Keratinocyte (primary cell): ENCODE measurements at regions not wholly inside any gene's neighbourhood (a gene's known extent, or its start where the extent isn't known, plus 50 kb on each side); places are given as distances from the start of the nearest gene placed in this dataset.
"Not testable (repeated sequence)": the region's sequence is repeated elsewhere in the genome, so short reads cannot be mapped to it uniquely, and the experiment has no call there.

ENCODE experiments used
- DNase-seq: peaks from one replicate; pipeline ENCODE4 v3.0.0-alpha.2; 2011; ENCODE audit warnings: low read depth, missing footprints, low spot score
- FAIRE-seq: peaks from 2 replicates; lab custom pipeline; 2011; peaks lifted over from hg19 to GRCh38; lab: Jason Lieb, UNC
- H2AFZ ChIP-seq: 2 replicates; pipeline ENCODE4 v1.6.0; 2012; ENCODE audit warnings: low read length, control low read depth, inconsistent platforms; ENCODE audit not compliant: control insufficient read depth
- H3K27ac ChIP-seq: 2 replicates; pipeline ENCODE4 v1.5.1; 2011; ENCODE audit warnings: low read length; ENCODE audit not compliant: control insufficient read depth, insufficient read depth
- H3K27me3 ChIP-seq: 3 replicates; pipeline ENCODE4 v1.6.0; 2011; ENCODE audit warnings: low read length; ENCODE audit not compliant: control insufficient read depth, insufficient read depth; ENCODE audit errors: extremely low read depth
- H3K36me3 ChIP-seq, 2 experiments: 2 replicates in 1 of 2; 3 replicates in 1 of 2; pipeline ENCODE4 v1.5.1; 2011; ENCODE audit warnings: low read length in 2 of 2, mild to moderate bottlenecking in 1 of 2; ENCODE audit not compliant: control insufficient read depth in 2 of 2, insufficient read depth in 2 of 2; ENCODE audit errors: extremely low read depth in 1 of 2
- H3K4me1 ChIP-seq: 3 replicates; pipeline ENCODE4 v1.5.1; 2011; ENCODE audit warnings: low read length; ENCODE audit not compliant: control insufficient read depth, insufficient read depth; ENCODE audit errors: extremely low read depth
- H3K4me2 ChIP-seq: 3 replicates; pipeline ENCODE4 v1.6.0; 2011; ENCODE audit warnings: low read depth, low read length; ENCODE audit not compliant: control insufficient read depth, insufficient read depth; ENCODE audit errors: extremely low read depth
- H3K4me3 ChIP-seq, 3 experiments: fragments of 200-600 bp in 1 of 3; sonication (generic) in 1 of 3; 2 replicates in 2 of 3; 3 replicates in 1 of 3; pipeline ENCODE4 v1.5.1; 2011 to 2016; ENCODE audit warnings: low read length in 3 of 3, mild to moderate bottlenecking in 3 of 3, control low read depth in 2 of 3, inconsistent platforms in 1 of 3, low read depth in 1 of 3, mixed read lengths in 1 of 3, mixed run types in 1 of 3, moderate library complexity in 1 of 3; ENCODE audit not compliant: control insufficient read depth in 2 of 3, insufficient read depth in 2 of 3; ENCODE audit errors: extremely low read depth in 1 of 3
- H3K79me2 ChIP-seq: 2 replicates; pipeline ENCODE4 v1.6.0; 2012; ENCODE audit warnings: low read length; ENCODE audit not compliant: control insufficient read depth, insufficient read depth
- H3K9ac ChIP-seq: 3 replicates; pipeline ENCODE4 v1.6.0; 2011; ENCODE audit warnings: low read length; ENCODE audit not compliant: control insufficient read depth, insufficient read depth; ENCODE audit errors: extremely low read depth
- H3K9me1 ChIP-seq: 3 replicates; pipeline ENCODE4 v1.6.0; 2011; ENCODE audit warnings: low read length; ENCODE audit not compliant: control insufficient read depth, insufficient read depth; ENCODE audit errors: extremely low read depth
- H3K9me3 ChIP-seq: 2 replicates; pipeline ENCODE4 v1.5.1; 2012; ENCODE audit warnings: low read depth, low read length; ENCODE audit not compliant: control insufficient read depth
- H4K20me1 ChIP-seq: 3 replicates; pipeline ENCODE4 v1.6.0; 2011; ENCODE audit warnings: low read length; ENCODE audit not compliant: control insufficient read depth, insufficient read depth; ENCODE audit errors: extremely low read depth
- EZH2 ChIP-seq: IDR thresholded peaks from one replicate; pipeline ENCODE4 v1.6.1; 2012; ENCODE audit warnings: inconsistent platforms, mild to moderate bottlenecking, low read length, moderate library complexity
- dilution Hi-C: fragments of 300-500 bp; cut with MboI; formaldehyde crosslinking; loops from one replicate; pipeline ENCODE4 v1.7.0; 2020; ENCODE audit warnings: low sequenced_read_pairs; ENCODE audit not compliant: extremely low pct_ligation_motif_present
- TF ChIP-seq, protein P1 (sequence below), 3 experiments: IDR thresholded peaks in 1 of 3; conservative IDR thresholded peaks in 1 of 3; optimal IDR thresholded peaks in 1 of 3; 2 replicates in 2 of 3; 3 replicates in 1 of 3; pipeline versions ENCODE3 to v1.5.1; 2011; ENCODE audit warnings: low read length in 3 of 3, mild to moderate bottlenecking in 3 of 3, moderate library complexity in 2 of 3, control low read depth in 1 of 3, inconsistent platforms in 1 of 3; ENCODE audit not compliant: insufficient read depth in 2 of 3; ENCODE audit errors: extremely low read depth in 1 of 3

GRCh38 chr3:178947738-178948137, 123.9 kb downstream of the ZMAT3 start:
- DNase-seq (no peak), FAIRE-seq (no peak)
- H2AFZ ChIP-seq: no peak overlapping the region
- peaks cover 10% of the 10 kb centered on the region for H3K4me1 ChIP-seq
- no peak overlapping the region for H3K27ac ChIP-seq
- H3K4me3 ChIP-seq: no peak overlapping the region
- H3K36me3 ChIP-seq: no peaks in the 10 kb centered on the region
- H3K9me1 ChIP-seq: no peaks in the 10 kb centered on the region
- no peak overlapping the region for H3K4me2 ChIP-seq
- H3K9me3 ChIP-seq: no peaks in the 10 kb centered on the region
- no peaks in the 10 kb centered on the region for H4K20me1 ChIP-seq
- no peak overlapping the region for H3K9ac ChIP-seq
- dilution Hi-C loops: no loop called here
- no peak for TF ChIP-seq EZH2
- TF ChIP-seq, protein P1, sequence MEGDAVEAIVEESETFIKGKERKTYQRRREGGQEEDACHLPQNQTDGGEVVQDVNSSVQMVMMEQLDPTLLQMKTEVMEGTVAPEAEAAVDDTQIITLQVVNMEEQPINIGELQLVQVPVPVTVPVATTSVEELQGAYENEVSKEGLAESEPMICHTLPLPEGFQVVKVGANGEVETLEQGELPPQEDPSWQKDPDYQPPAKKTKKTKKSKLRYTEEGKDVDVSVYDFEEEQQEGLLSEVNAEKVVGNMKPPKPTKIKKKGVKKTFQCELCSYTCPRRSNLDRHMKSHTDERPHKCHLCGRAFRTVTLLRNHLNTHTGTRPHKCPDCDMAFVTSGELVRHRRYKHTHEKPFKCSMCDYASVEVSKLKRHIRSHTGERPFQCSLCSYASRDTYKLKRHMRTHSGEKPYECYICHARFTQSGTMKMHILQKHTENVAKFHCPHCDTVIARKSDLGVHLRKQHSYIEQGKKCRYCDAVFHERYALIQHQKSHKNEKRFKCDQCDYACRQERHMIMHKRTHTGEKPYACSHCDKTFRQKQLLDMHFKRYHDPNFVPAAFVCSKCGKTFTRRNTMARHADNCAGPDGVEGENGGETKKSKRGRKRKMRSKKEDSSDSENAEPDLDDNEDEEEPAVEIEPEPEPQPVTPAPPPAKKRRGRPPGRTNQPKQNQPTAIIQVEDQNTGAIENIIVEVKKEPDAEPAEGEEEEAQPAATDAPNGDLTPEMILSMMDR (optimal IDR thresholded peaks at IDR 0.05 in 1 of 3, IDR thresholded peaks at IDR 0.05 in 1 of 3, conservative IDR thresholded peaks at IDR 0.05 in 1 of 3; ENCODE audit: extremely low read depth in 1 of 3, insufficient read depth in 2 of 3, low read length in 3 of 3): no peak
- no peaks in the 10 kb centered on the region for H3K27me3 ChIP-seq
- no peaks in the 10 kb centered on the region for H3K79me2 ChIP-seq

DNA sequence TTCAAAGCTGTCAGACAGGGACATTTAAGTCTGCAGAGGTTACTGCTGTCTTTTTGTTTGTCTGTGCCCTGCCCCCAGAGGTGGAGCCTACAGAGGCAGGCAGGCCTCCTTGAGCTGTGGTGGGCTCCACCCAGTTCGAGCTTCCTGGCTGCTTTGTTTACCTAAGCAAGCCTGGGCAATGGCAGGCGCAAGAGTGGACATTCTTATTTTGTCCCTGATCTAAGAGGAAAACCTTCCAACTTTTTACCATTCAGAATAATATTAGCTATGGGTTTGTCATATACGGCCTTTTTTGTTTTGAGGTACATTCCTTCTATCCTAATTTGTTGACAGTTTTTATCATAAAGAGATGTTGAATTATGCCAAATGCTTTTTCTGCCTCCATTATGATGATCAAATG, 129.3 kb downstream of the ZMAT3 start:
- H3K79me2 ChIP-seq, H3K9me1 ChIP-seq, H3K36me3 ChIP-seq, H4K20me1 ChIP-seq, H3K27ac ChIP-seq, H3K9ac ChIP-seq, H3K4me2 ChIP-seq, H3K4me3 ChIP-seq, FAIRE-seq, H3K27me3 ChIP-seq, DNase-seq, H3K9me3 ChIP-seq, dilution Hi-C loops, H3K4me1 ChIP-seq: not testable (repeated sequence)
- H2AFZ ChIP-seq: peak overlapping the region; percentile 19

- FAIRE-seq (no peak), DNase-seq (no peak)
- Histone ChIP-seq H3K9me3 (peaks cover 2% of the 10 kb centered on the region), H3K9me1 (no peaks in the 10 kb centered on the region), H3K36me3 (no peaks in the 10 kb centered on the region), H3K4me2 (no peak overlapping the region), H3K79me2 (no peaks in the 10 kb centered on the region), H3K9ac (no peak overlapping the region), H2AFZ (no peak overlapping the region), H3K27me3 (no peaks in the 10 kb centered on the region), H3K27ac (no peak overlapping the region), H3K4me3 (no peak overlapping the region), H4K20me1 (no peaks in the 10 kb centered on the region), H3K4me1 (no peaks in the 10 kb centered on the region)
- no peak for TF ChIP-seq EZH2
- TF ChIP-seq, protein P1 (optimal IDR thresholded peaks at IDR 0.05 in 1 of 3, IDR thresholded peaks at IDR 0.05 in 1 of 3, conservative IDR thresholded peaks at IDR 0.05 in 1 of 3; ENCODE audit: extremely low read depth in 1 of 3, insufficient read depth in 2 of 3, low read length in 3 of 3): no peak
- dilution Hi-C loops: no loop called here
Observed at GRCh38 chr3:178930116-178930515, 141.5 kb downstream of the ZMAT3 start.
